ENCODE measurements at regions not wholly inside any gene's neighbourhood (a gene's known extent, or its start where the extent isn't known, plus 50 kb on each side); places are given as distances from the start of the nearest gene placed in this dataset.

GRCh38 chr1:212556822-212557549 lies 51.6 kb upstream of the ATF3 start:
- Histone ChIP-seq H3K4me3 (no peak overlapping the region), H3K27ac (peak overlapping the region in 2 of 21 experiments; percentile 97 to 98)

GRCh38 chr1:212557739-212558692 lies 50.5 kb upstream of the ATF3 start:
- Histone ChIP-seq H3K4me3 (peak overlapping the region; percentile 53 to 93 (median 75)), H3K27ac (peak overlapping the region; percentile 83 to 100 (median 95))

- Histone ChIP-seq H3K4me3 (peak overlapping the region; percentile 53 to 93 (median 75)), H3K27ac (peak overlapping the region; percentile 83 to 100 (median 95))
These were observed 49.7 kb upstream of the ATF3 start for GRCh38 chr1:212558693-212559480.
